ENCODE measurements at regions not wholly inside any gene's neighbourhood (a gene's known extent, or its start where the extent isn't known, plus 50 kb on each side); places are given as distances from the start of the nearest gene placed in this dataset.

DNA sequence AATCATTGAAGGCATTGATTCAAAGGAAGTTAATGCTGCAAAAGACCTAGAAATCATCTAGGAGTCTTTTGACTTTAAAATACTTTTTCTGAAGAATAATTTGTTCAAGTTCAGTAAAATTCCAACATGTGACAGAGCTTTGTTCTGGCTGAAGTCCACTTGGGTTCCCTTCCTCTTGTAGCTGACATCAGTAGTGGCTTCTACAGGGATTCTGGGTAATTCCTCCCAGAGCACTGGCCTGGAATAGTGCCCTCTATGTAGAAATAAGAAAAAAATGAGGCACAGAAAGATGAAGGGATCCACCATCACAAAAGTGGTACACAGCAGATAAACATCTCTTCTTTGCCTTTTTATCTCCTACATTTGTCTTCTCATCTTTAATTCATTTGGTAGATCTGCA lies 548.1 kb downstream of the LTN1 start:
- no peak for DNase-seq

- DNase-seq, result no peak
Observed at GRCh38 chr21:28444111-28444510, 548.6 kb downstream of the LTN1 start.

GRCh38 chr21:28442624-28443023 lies 550.1 kb downstream of the LTN1 start:
- DNase-seq, result no peak

DNA sequence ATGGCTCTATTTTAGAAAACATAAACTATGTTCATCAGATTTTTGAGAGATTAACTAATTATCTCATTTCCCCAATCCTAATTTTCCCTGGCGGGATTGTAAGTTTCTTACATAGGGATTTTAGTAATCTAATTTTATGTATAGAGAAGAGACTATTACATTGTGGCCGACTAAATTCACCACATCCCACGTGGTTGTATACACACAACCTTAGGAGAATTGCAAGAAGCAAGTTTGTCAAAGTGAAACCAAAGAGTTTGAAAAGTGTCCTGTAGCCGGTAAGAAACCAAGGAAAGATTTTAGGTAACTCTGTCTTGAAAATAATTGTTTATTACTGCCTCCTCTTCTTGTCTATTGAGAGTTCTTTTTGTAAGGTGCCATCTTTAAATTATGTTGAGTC lies 550.6 kb downstream of the LTN1 start:
- no peak for DNase-seq

DNA sequence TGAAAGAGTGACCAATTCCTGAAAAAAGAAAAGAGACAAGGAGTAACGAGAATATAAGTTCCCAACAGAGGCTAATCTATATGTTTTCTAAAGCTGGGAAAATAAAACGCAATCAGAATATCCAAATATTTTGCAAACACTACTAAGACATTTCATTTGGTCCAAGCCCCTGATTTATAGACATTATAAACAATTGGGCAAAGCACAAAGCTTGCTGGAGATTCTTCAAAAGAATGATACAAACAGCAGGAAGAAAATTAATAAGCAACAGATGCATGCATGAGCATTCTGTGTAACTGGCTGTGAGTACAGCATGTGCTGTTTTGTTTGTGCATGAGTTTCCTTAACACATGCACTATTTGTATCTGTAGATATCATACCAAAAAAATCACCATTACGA lies 552.9 kb downstream of the LTN1 start:
- DNase-seq, result no peak

DNA sequence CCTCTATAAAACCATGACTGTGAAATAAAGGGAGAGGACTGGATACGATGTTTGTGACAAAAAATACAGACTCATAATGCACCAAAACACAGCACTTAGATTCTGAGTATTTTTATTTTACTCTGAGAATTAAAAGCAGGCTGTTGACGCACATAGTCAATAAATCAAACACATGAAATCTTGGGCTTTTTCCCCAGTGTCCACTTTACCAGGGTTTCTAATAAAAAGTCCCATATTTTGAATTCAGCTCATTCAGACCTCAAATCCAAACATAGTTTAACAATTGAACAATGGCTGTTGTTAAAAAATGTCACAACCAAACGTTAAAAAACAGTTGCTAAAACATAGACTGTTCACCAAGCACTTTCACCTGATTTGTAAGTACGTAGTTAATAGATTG lies 553.4 kb downstream of the LTN1 start:
- no peak for DNase-seq

GRCh38 chr21:28437061-28437460 lies 555.6 kb downstream of the LTN1 start:
- DNase-seq, result no peak

DNA sequence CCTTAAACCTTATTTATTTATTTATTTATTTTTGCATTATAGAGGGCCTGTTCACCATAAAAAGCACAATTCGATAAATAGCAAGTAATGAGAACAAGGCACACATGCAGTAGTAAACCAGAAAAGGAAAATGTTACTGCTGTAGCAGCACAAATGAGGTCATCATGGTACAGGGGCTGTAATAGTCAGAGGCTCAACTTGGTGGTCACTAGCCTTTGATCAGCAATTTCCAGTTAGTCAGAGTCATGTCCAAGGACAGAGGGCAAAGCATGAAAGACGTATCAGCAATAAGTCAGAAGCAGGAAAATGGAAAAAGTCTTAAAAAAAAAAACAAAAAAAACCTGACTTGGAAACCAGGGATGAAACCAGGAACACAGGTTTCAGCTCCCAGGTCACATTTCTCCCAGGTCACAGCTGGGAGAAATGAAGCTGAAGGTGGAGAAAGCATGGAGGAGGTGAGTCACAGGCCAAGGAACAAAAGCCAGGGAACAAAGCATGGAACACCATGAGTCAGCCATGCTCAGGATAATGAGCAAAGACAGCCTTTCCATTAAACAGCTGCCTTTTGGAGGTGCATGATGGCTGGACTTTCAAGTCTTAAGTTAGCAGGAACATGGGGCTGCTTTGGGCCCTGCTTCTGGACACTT lies 556.3 kb downstream of the LTN1 start:
- no peak for DNase-seq

GRCh38 chr21:28431527-28432200 lies 561.0 kb downstream of the LTN1 start:
- DNase-seq, result no peak

DNA sequence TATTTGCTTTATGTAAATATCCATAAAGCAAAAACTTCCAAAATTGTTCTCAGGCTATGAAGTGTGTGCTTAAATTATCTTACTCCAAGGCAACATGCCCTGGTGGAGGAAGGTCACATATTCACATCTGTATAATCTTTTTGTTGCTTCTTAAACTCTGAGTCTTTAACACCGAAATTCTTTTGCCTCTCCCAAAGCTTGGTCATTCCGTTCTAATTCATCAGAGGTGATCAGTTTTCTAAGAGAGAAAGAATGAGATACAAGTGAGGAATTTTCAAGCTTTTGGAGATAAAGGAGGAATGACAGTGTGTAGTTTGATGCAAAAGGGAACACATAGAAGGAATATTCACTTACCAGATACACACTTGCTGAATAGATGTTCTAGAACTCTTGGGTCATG lies 561.7 kb downstream of the LTN1 start:
- no peak for DNase-seq

GRCh38 chr21:28429161-28429560 lies 563.5 kb downstream of the LTN1 start:
- no peak for DNase-seq

DNA sequence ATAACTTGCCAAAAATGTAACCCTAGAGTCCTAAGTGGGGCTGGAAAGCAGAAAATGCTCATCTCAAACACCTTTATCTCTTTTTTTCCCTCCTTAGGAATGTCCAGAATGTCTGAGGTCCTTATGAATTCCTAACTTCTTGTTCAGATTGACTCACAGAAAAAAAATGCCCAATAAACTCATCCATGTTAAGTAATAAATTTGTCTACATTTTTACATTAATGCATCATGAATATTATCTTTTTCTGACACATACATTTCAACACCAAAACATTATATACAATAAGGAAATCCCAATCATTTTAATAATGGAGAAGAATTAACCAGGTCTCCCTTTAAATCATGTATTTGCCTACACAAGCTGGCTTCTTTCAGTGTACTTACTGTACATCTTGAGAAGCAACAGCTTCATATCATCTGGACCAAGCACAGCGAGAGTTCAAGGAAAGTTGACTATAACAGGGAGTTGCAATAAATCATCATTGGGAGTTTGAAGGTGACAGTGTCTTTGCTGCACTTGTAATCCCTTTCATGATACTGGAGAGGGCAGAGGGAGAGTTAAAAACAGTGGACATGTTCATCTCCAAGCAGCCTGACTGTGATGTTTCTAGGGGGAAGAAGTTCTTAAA lies 565.2 kb downstream of the LTN1 start:
- DNase-seq, result no peak

DNA sequence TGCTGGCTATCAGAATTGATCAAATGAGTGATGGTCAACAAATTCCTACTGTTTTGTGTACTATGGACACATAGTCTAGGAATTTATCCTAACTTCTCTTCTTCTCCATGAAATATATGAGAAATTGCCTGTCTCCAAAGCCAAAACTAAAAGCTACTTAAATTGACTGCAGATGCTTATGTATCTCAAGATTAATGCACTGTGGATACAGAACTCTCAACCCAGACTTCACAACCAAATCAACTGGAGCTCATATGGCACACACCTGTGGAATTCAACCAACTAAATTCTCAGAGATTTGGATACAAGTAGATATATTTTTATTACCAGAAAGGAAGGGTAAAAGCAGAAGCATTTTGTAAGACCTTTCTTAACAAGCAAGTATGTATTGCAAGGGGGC lies 566.1 kb downstream of the LTN1 start:
- no peak for DNase-seq

GRCh38 chr21:28423521-28424190 lies 569.0 kb downstream of the LTN1 start:
- DNase-seq, result no peak

DNA sequence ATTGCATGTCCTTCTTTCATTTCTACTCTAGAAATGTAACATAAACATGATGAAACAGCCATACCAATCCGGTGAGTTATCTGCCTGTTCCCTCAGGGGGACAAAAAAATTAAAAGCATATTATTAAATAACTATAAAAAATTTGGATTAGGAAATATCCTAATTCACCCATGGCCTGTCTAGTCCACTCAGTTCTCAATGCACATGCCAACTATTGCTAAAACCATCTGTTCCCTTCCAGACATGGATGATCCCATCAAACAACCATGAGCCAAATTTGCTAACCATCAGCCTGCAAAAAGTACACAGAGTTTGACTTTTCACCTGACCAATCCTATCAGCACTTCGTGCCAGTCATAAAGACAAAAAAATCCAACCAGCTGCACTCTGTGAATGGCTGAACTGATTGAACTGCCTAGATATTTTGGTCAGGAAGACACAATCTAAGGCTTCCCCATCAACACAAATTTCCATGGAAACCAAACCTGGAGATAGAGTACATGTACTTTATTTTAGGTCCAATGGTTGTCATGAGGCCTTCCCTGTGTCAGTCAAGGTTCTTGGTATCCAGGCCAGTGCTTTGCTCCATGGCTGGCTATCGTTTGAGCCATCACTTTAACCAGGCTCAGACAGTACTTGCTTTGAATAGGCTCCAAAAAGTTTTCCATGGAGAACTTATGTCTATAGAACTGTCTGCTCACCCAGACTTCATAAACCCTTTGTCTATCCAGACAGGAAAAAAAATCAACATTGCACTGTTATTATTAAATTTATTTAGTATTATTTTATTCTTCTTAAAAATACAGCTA lies 570.8 kb downstream of the LTN1 start:
- DNase-seq, result no peak

- DNase-seq, result no peak
Observed at GRCh38 chr21:28419811-28420210, 572.9 kb downstream of the LTN1 start.

DNA sequence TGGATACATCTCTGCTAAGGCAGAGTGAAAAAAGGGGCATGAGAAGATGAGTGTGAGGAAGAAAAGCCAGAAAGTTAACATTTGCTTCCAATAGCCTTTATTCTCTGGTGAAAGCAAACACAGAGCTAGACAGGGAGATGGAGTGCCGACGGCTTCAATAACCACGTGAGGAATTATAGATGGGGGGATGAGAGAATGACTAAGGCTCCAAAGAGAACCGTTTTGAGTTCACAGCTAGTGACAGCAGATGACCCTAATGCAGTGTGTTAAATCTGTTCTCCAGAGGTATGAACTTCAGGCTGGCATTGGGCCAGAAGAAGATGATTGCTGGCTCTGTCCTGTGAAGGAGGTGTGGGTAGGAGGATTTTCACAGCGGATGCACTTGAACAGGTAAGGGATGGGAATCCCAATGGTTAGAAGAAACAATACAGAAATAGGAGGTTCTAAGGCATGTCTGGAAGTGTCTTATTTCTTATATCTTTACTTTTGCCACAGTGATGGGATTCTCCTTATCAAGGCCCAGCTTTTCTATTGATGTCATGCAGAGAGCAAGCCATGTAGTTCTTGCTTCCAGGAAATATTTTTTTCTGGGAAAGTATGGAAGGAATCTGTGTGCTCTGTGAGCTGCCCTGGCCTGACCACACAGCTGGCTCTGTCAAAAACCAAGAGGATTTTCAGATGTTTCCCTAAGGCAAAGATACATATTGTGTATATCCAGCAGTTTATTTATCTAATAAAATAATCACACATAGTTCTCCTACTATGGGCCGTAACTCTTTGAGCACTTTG lies 573.8 kb downstream of the LTN1 start:
- no peak for DNase-seq

DNA sequence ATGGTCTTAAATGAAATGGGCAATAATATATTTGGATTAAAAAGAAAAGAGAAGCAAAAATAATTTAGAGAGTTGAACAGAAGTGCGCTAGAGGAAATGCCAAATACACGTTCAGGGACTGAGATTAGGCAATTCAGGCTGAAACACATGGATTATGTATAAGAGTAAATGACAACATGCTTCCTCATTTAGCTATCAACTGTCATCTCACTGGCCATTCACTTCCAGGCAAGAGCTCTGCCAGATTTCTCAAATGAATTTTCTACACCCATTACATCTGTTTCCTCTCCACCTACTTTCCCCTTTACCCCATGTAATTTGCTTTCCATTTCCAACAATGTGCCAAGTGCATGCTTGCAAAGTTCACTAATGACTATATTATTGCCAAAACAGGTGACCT lies 582.4 kb downstream of the LTN1 start:
- DNase-seq, result no peak

- no peak for DNase-seq
Observed at GRCh38 chr21:28402616-28402989, 590.1 kb downstream of the LTN1 start.

DNA sequence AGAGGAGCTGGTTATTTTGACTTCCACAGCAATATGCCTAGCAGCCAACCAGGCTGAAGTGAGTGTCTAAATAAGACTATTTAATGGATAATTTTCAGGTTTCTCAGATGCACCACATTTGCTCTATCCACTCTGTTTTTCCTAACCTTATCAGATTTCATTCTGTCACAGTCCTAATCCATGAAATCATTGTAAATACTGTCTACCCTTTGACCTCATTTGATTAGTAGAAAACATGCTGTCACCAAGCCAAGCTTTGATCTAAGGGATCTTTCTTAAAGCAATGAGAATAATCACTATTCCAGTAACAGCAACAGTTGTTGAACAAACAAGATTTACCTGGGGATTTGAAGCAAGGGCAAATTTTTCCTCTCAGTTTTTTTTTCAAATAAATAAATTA lies 595.6 kb downstream of the LTN1 start:
- DNase-seq, result no peak

- DNase-seq, result no peak
Observed at GRCh38 chr21:28396421-28396820, 596.3 kb downstream of the LTN1 start.

DNA sequence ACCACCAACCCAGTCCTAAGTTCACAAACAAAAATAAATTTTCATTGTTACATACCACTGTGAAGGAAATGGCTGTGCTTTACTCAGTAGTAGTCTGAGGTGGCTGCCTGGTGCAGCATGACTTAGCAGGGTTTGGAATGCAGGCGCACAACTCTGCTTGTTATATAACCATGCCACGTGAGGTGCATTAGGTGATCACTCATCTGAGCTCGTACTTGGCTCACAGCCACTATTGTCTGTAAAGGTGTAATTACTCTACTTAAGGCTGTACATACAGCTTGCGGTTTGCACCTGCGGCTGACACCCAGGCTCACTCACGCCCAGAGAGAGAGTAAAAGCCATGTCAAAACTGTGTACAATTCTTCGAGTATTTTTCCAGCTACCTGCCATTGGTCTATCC lies 599.4 kb downstream of the LTN1 start:
- no peak for DNase-seq

All from activated CD8-positive, alpha-beta memory T cell treated with anti-CD3 and anti-CD28 coated beads, Interleukin-2, amount 50 U/mL, for 4 hours (primary cell).